Smooth muscle cell (in vitro differentiated cells): ENCODE measurements at regions not wholly inside any gene's neighbourhood (a gene's known extent, or its start where the extent isn't known, plus 50 kb on each side); places are given as distances from the start of the nearest gene placed in this dataset.

ENCODE experiments used
- DNase-seq: peaks from one replicate; lab custom pipeline; 2025; ENCODE audit not compliant: unreplicated experiment; lab: John Stamatoyannopoulos, UW
- H2AFZ ChIP-seq: fragments of 200-600 bp; sonication (generic); 2 replicates; pipeline ENCODE4 v1.6.0; 2016; ENCODE audit warnings: antibody characterized with exemption, low read depth, mild to moderate bottlenecking
- H3F3A ChIP-seq: fragments of 200-600 bp; sonication (generic); 2 replicates; pipeline ENCODE4 v1.6.0; 2017; ENCODE audit warnings: antibody characterized with exemption, low read depth
- H3K27ac ChIP-seq: fragments of 200-600 bp; sonication (generic); 2 replicates; pipeline ENCODE4 v1.5.1; 2016; ENCODE audit warnings: low read depth, mild to moderate bottlenecking
- H3K27me3 ChIP-seq: fragments of 200-600 bp; sonication (generic); 2 replicates; pipeline ENCODE4 v1.6.1; 2016; ENCODE audit warnings: low read depth, mild to moderate bottlenecking
- H3K36me3 ChIP-seq: fragments of 200-600 bp; sonication (generic); 2 replicates; pipeline ENCODE4 v1.5.1; 2016; ENCODE audit warnings: low read depth
- H3K4me1 ChIP-seq: fragments of 200-600 bp; sonication (generic); 2 replicates; pipeline ENCODE4 v1.5.1; 2016; ENCODE audit warnings: low read depth
- H3K4me2 ChIP-seq: fragments of 200-600 bp; sonication (generic); 2 replicates; pipeline ENCODE4 v1.6.0; 2016; ENCODE audit warnings: mild to moderate bottlenecking
- H3K4me3 ChIP-seq: fragments of 200-600 bp; sonication (generic); 2 replicates; pipeline ENCODE4 v1.5.1; 2016; ENCODE audit warnings: mild to moderate bottlenecking
- H3K79me2 ChIP-seq: fragments of 200-600 bp; sonication (generic); 2 replicates; pipeline ENCODE4 v1.6.0; 2016; ENCODE audit warnings: low read depth, mild to moderate bottlenecking
- H3K9ac ChIP-seq: fragments of 200-600 bp; sonication (generic); 2 replicates; pipeline ENCODE4 v1.6.0; 2016; ENCODE audit warnings: low read depth
- H3K9me3 ChIP-seq: fragments of 200-600 bp; sonication (generic); replicated peaks from 2 replicates; pipeline ENCODE4 v1.5.1; 2016; ENCODE audit warnings: low read depth
- H4K20me1 ChIP-seq: fragments of 200-600 bp; sonication (generic); 2 replicates; pipeline ENCODE4 v1.6.0; 2016; ENCODE audit warnings: low read depth
- CTCF ChIP-seq: fragments of 200-600 bp; sonication (generic); IDR thresholded peaks from 2 replicates; pipeline ENCODE4 v1.5.1; 2017; ENCODE audit warnings: borderline replicate concordance, mild to moderate bottlenecking, antibody characterized with exemption; ENCODE audit not compliant: insufficient read depth, poor library complexity, severe bottlenecking
- WGBS: methylation state at CpG from one replicate; pipeline ENCODE4 v1.1.7; 2016; ENCODE audit warnings: low lambda C conversion rate; 5-methylcytosine and 5-hydroxymethylcytosine counted together

- no peaks in the 10 kb centered on the region for H3K36me3 ChIP-seq
- H3K9me3 ChIP-seq: no peaks in the 10 kb centered on the region
- 89% methylated on average over 2 of the region's 2 CpGs for WGBS
- H4K20me1 ChIP-seq: no peaks in the 10 kb centered on the region
- no peak overlapping the region for H3K27ac ChIP-seq
- TF ChIP-seq CTCF: no peak
- no peaks in the 10 kb centered on the region for H3K27me3 ChIP-seq
- DNase-seq: no peak
- no peaks in the 10 kb centered on the region for H3K4me1 ChIP-seq
- no peaks in the 10 kb centered on the region for H3K79me2 ChIP-seq
- no peak overlapping the region for H3K4me2 ChIP-seq
- H2AFZ ChIP-seq: no peak overlapping the region
- H3F3A ChIP-seq: no peaks in the 10 kb centered on the region
- no peak overlapping the region for H3K9ac ChIP-seq
- no peak overlapping the region for H3K4me3 ChIP-seq
Observed at GRCh38 chr3:35492841-35493240, 146.5 kb upstream of the ARPP21 start.

GRCh38 chr3:35498506-35499210 is 140.7 kb upstream of the ARPP21 start:
- H3K4me3 ChIP-seq: no peak overlapping the region
- DNase-seq: no peak
- no peaks in the 10 kb centered on the region for H3F3A ChIP-seq
- 56% methylated on average over 4 of the region's 4 CpGs for WGBS
- H2AFZ ChIP-seq: no peak overlapping the region
- H3K79me2 ChIP-seq: no peaks in the 10 kb centered on the region
- no peaks in the 10 kb centered on the region for H3K27me3 ChIP-seq
- no peak overlapping the region for H3K4me2 ChIP-seq
- H3K27ac ChIP-seq: no peak overlapping the region
- no peaks in the 10 kb centered on the region for H3K9me3 ChIP-seq
- no peaks in the 10 kb centered on the region for H4K20me1 ChIP-seq
- no peak for TF ChIP-seq CTCF
- H3K4me1 ChIP-seq: peaks cover 9% of the 10 kb centered on the region
- H3K36me3 ChIP-seq: no peaks in the 10 kb centered on the region
- no peak overlapping the region for H3K9ac ChIP-seq

GRCh38 chr3:35500641-35501350 is 138.5 kb upstream of the ARPP21 start:
- H3K4me1 ChIP-seq: peaks cover 26% of the 10 kb centered on the region
- H3K9ac ChIP-seq: no peak overlapping the region
- H3K4me2 ChIP-seq: no peak overlapping the region
- H3K27me3 ChIP-seq: no peaks in the 10 kb centered on the region
- no peaks in the 10 kb centered on the region for H3K36me3 ChIP-seq
- TF ChIP-seq CTCF: no peak
- no peaks in the 10 kb centered on the region for H3F3A ChIP-seq
- no peak for DNase-seq
- WGBS: 76% methylated on average over 3 of the region's 3 CpGs
- no peaks in the 10 kb centered on the region for H3K79me2 ChIP-seq
- no peak overlapping the region for H3K27ac ChIP-seq
- no peak overlapping the region for H3K4me3 ChIP-seq
- H4K20me1 ChIP-seq: no peaks in the 10 kb centered on the region
- H3K9me3 ChIP-seq: no peaks in the 10 kb centered on the region
- H2AFZ ChIP-seq: no peak overlapping the region
